ENCODE measurements at regions not wholly inside any gene's neighbourhood (a gene's known extent, or its start where the extent isn't known, plus 50 kb on each side); places are given as distances from the start of the nearest gene placed in this dataset.

GRCh38 chr18:34595690-34596089 lies 114.4 kb upstream of the DTNA start:
- TF ChIP-seq TAF1 (IDR thresholded peaks at IDR 0.05; ENCODE audit: borderline replicate concordance, low read depth, low read length): no peak
- no peak for TF ChIP-seq POLR2AphosphoS5 (IDR thresholded peaks at IDR 0.05; ENCODE audit: low read depth, low read length)
- TF ChIP-seq POLR2A (IDR thresholded peaks at IDR 0.05; ENCODE audit: low read depth, low read length): no peak

Measured in GM12892 (cell line).